ENCODE measurements at regions not wholly inside any gene's neighbourhood (a gene's known extent, or its start where the extent isn't known, plus 50 kb on each side); places are given as distances from the start of the nearest gene placed in this dataset.

- no peak for TF ChIP-seq CTCF (IDR thresholded peaks at IDR 0.05; ENCODE audit: low read depth, low read length, missing control alignments)
- DNase-seq (ENCODE audit: low read depth) = no peak
- no peak overlapping the region for H3K4me3 ChIP-seq (ENCODE audit: low read depth, low read length)
These were observed 126.2 kb downstream of the TMEM18 start for GRCh38 chr2:550860-551567.

GRCh38 chr2:545711-546650, 131.2 kb downstream of the TMEM18 start:
- TF ChIP-seq CTCF (IDR thresholded peaks at IDR 0.05; ENCODE audit: low read depth, low read length, missing control alignments) = no peak
- DNase-seq (ENCODE audit: low read depth) = no peak
- H3K4me3 ChIP-seq (ENCODE audit: low read depth, low read length) = no peak overlapping the region

GRCh38 chr2:545228-545627, 132.0 kb downstream of the TMEM18 start:
- H3K4me3 ChIP-seq (ENCODE audit: low read depth, low read length) = no peak overlapping the region
- DNase-seq (ENCODE audit: low read depth) = no peak
- no peak for TF ChIP-seq CTCF (IDR thresholded peaks at IDR 0.05; ENCODE audit: low read depth, low read length, missing control alignments)

- TF ChIP-seq CTCF (IDR thresholded peaks at IDR 0.05; ENCODE audit: low read depth, low read length, missing control alignments) = no peak
- H3K4me3 ChIP-seq (ENCODE audit: low read depth, low read length) = no peak overlapping the region
- DNase-seq (ENCODE audit: low read depth) = no peak
These were observed 138.6 kb downstream of the TMEM18 start for GRCh38 chr2:538646-539045.

GRCh38 chr2:535222-535621, 142.0 kb downstream of the TMEM18 start:
- H3K4me3 ChIP-seq (ENCODE audit: low read depth, low read length) = no peak overlapping the region
- DNase-seq (ENCODE audit: low read depth) = no peak
- TF ChIP-seq CTCF (IDR thresholded peaks at IDR 0.05; ENCODE audit: low read depth, low read length, missing control alignments) = no peak

- no peak for TF ChIP-seq CTCF (IDR thresholded peaks at IDR 0.05; ENCODE audit: low read depth, low read length, missing control alignments)
These were observed 147.4 kb downstream of the TMEM18 start for GRCh38 chr2:529852-530251.

More at GRCh38 chr2:529852-530251, 147.4 kb downstream of the TMEM18 start:
- DNase-seq (ENCODE audit: low read depth) = no peak
- no peak overlapping the region for H3K4me3 ChIP-seq (ENCODE audit: low read depth, low read length)

All from GM12864 (cell line).